ENCODE measurements at regions not wholly inside any gene's neighbourhood (a gene's known extent, or its start where the extent isn't known, plus 50 kb on each side); places are given as distances from the start of the nearest gene placed in this dataset.
"Not testable (repeated sequence)": the region's sequence is repeated elsewhere in the genome, so short reads cannot be mapped to it uniquely, and the experiment has no call there.

GRCh38 chr5:150960791-150961396 is 56.1 kb upstream of the ZNF300 start:
- peak; percentile 3 for DNase-seq

- DNase-seq, result not testable (repeated sequence)
These were observed 55.5 kb upstream of the ZNF300 start for GRCh38 chr5:150960323-150960722.
